ENCODE measurements at regions not wholly inside any gene's neighbourhood (a gene's known extent, or its start where the extent isn't known, plus 50 kb on each side); places are given as distances from the start of the nearest gene placed in this dataset.

DNA sequence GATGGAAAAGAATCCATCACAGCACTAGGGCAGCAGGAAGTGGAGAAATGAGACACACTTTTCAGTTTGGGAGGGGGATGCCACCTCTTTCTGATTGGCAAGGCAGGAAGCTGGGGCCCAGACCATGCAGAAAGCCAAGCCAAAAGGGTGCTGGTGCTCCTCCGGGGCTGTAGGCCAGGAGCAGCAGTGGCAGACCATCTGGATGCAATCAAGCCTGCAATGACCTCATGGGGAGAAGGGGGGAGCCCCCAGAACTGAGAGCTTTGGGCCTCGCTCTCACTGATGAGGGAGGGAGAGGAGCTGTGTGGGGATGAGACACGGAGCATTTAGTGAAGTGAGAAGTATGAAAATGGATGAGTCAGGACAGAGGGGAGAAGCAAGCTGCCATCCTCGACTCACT, 141.3 kb upstream of the NALF2 start:
- DNase-seq = no peak

DNA sequence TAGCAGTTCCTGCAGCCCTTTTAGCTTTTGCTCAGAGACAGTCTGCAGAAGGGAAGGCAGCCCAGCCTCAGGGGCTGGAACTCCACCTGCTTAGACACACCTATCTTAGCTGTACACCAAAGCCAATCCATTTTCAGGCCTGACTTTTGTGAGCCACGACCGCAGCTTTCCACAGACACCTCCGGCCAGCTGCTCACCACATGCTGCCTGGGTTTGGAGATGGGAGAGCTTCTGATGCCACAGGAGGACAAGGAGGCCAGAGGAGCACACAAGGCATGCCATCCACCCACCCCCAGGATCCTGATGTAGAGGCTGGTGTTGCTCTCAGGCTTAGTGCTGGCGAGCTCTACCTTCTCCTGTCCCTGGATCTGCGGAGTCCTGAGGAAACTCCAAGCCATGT, 141.8 kb upstream of the NALF2 start:
- no peak for DNase-seq

DNA sequence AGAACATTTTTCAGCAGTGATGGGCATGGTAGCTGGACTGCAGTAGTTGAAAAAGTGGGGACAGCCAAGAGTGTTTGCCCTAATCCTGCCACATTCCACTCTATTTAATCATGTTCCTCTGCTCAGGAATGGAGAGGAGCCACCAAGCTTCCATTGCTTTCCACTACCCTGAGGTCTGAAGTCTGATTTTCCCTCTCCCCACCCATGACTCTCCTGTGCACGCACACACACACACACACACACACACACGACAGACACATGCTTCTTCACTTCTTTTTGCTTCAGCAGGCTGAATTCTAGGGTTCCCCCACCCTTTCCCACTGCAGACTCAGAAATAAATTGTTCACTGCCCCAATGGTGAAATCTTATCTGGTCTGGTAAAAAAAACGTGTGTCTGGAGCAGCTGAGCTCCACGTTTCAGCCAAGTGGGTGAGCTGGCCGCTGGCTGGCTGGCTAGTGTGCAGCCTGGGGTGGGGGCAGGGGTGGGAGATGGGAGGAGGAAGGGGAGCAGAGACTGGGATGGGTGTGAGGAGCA, 142.7 kb upstream of the NALF2 start:
- DNase-seq = no peak

DNA sequence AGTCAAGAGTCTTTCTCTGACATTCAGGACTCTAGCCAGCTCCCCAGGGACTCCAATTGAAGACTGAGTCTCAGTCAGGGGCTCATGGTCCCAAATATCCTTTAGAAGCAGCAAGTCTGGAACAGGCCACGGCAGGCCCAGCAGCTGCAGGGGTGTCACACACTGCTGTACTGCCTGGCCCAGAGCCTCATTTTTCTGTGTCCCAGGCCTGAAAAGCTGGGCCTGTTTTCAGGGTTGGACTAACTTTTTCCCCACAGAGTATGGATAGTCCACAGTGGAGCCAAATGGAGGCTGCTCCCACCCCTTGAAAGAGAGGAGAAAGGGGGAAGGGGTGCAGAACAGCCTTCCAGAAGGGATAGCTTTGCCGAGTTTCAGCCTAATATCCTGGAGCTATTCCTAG, 146.8 kb upstream of the NALF2 start:
- no peak for DNase-seq

DNA sequence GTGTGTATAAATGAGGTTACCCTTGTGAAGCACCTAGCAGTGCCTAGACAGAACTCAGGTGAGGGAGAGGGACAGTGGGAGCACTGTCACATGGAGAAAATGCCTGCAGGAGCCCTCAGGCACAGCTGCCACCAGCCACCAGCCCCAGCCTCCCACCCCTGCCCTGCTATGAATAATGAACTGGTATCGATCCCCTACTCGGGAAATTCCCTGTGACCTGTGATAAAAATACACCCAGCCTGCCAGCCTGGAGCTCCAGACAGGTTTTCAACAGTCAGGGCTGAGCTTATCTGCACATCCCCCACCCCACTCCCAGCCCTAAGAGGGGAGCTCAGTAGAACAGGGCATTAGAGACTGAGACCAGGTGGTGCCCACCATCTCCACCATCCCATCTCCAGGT, 159.6 kb upstream of the PJA1 start:
- no peak for DNase-seq

DNA sequence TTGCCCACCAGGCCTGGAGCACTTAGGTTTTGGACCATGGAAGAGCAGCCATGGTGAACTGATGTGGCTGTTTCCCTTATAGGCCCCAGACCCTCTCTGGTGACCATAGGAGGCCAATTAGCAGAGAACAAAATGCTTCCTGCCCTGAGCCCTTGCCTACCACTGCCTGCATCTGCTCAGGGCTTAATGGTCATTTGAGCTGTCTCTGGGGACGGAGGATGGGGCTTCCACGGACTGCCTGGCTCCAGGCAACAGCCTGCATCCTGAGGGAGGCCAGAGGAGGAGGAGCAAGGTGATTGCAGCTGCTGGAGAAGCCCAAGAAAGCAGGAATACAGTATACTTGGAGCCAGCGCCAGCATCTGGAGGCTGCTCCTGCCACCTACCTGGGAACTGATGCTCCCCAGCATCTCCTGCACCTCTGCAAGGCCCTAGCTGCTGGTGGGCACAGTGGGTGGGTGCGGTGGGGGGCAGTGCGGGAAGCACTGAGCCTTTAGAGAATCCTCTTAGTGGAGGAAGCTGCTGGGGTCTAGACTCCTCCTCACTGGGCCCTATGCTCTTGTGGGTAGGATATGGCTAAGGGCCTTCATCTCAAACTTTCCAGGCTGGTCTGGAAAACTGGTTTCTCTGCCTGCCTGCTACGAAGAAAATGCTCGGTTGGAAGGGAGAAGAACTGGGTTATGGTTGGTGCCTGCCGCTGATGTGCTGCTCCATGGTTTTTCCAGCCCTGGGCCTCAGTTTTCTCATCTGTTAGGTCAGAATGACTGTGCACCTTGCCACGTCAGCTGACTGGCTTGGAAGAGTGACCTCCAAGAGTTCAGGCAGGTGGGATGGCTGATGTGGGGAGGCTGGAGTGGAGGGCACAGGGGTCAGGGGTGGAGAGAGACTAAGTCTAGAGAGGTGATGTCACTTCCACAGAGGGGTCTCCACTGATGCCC, 158.8 kb upstream of the PJA1 start:
- DNase-seq = no peak

DNA sequence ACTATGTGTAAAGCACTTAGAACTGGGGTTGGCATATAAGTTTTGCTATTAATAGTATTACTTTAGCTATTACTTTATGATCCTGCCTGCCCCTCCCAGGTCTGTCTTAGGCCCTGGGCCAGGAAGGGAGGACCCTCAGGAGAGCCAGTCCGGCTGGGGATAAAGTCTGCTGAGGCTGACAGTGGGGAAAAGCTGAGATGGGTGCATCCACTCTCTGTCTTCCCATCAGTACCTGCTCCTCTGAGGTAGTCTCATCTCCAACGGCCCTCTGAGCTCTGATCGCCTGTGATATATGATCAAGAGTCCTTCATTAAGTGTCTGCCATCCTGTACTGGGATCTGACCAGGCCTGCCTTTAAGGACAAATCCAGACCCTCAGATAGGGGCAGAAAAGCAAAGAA, 156.5 kb upstream of the PJA1 start:
- DNase-seq = no peak

DNA sequence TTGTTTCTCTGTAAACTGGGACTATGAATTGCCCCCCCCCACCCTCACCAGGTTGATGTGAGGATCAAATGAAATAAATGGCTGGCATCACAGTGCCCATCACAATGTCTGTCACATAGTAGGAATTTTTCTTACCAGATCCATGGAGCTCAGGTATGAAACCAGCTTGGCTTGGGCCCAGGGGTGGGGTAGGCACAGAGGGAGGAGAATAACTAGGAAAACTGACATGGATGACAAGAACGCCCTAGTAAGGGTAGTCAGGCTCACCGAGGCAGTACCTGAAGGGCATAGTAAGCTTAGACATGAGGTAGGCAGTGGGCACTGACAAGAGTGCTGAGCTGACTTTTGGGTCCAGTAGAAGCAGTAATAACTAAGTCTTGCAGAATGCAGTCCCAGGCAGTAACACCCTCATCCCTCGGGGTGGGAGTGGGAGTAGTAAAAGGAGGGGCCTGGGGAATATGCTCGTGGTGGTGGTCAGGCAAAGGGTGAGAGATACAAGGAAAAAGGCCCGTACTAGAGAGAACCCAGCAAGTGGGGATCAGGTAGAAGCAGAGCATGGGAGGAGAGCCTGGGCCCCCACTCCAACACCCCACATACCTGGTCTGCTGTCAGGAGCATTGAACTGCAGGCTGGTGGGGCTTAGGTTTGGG, 155.9 kb upstream of the PJA1 start:
- DNase-seq = no peak

DNA sequence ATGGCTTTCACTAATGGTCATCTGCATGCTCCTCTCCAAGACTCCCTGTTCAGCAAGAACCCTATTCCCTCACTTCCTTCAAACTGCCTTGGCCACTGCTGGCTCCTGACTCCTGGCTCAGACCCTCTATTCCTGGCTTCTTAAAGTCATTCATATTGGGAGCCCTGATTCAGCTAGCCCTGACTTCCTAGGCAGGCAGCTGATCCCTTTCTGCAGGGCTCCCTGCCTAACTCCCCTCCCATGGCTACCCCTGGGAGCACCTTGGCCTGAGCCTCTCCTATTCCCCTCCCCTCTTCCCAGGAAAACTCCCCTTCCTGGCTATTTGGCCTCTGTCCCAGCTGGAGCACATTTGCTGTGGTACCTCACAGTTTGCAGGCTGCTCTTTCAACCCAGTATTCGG, 154.9 kb upstream of the PJA1 start:
- no peak for DNase-seq

DNA sequence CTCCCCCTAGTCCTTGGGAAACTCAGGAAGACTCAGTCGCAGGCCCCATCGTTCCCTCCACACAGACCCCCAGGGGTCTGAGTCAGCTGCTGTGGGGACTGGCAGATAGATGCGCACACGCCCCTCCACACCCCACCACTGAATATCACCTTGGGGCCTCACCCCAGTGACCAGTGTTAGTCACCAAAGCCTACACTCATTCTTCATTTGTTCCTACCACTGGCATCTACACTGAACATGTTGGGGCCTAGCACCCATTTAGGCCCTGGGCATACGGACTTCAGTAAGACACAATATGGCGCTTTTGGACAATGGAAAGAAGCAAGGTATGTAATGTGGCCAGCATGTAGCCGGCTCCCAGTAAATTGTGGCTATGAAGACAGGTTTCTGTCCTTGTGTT, 154.1 kb upstream of the PJA1 start:
- DNase-seq = no peak

DNA sequence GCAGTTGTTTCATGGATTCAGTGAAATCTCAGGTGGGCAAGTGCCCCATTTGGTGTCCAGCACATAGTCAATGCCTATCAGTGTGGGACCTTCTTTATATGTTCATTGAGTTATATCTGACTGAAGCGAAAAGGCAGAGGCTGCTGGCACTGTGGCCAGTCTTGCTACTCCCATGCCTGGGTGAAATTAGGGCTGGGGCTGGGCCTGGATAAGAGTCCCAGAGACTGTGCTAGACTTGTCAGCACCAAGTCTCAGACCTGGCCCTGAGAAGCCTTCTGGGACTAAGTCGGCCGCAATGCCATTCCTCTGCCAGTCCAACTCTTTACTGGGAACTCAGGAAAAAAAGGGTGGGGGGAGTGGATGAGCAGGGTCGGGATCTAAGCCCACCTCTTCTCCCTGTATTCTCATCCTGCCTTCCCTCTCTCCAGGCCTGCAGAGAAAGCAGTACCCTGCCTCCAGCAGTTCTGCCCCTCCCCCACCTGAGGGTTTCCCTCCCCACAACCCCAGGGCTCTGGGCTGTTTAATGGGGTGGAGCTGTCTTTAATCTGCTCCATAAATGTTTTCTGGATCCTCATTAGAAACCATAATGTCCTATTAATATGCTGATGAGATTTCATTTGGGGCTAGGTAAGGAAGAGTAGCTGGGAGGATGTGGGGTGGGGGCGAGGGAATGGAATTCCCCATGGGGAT, 153.5 kb upstream of the PJA1 start:
- no peak for DNase-seq

DNA sequence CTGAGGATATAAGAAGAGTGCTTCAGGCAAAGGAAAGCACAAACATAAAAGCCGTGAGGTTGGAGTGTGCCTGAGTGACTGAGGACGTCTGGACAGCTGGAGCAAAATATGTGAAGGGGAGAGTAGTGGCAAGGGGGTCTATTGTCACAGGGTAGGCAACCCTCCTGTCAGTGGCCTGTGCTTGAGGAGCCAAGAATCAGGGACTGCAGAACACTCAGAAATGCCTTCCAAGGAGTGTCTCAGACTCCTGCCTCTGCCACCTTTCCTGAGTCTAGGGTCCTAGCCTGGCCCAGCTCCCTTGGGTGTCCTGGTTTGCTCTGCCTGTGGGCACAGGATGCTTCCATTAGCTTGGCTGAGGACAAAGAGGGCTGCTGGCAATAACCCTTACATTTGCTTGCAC, 152.5 kb upstream of the PJA1 start:
- no peak for DNase-seq

DNA sequence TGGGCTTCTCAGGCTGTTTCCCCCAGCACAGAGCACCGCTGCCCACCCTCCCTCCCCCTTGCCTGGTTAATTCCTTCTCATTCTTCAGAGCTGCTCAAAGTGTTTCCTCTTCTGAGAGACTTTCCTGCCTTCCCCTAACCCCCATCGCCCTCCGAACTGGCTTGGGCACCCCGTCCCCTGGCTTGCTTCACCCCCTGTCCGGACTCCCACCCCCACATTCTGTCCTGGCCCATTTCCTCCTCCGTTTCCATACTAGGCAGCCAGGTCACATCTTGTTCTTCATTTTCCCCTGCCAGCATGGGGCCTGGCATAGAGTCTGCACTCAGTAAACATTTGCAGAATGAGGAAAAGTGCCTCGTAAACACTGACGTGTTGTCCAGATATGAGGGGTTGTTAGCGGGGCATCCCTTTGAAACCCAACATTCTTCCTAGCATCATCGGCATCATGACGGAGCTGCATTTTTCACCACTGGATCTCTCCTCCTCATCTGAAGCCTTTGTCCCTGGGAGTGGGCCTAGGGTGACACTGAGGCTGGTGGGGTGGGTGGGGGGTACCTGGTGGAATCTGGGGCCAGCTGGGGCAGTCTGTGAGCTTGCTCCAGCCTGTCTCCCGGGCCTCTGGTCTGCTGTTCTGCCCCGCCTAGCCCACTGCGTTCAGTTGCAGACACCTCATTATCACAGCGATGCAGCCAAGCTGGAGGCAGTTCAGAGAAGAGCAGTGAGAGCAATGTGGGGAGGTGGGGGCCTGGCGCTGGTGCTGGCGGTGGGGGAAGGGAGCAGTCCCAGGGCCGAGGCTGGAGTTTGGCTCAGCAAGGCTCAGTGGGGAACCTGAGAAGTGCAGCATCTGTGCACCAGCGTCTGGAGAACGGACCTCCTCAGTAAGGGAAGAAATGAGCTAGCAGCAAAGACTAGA, 149.4 kb upstream of the PJA1 start:
- DNase-seq = no peak

DNA sequence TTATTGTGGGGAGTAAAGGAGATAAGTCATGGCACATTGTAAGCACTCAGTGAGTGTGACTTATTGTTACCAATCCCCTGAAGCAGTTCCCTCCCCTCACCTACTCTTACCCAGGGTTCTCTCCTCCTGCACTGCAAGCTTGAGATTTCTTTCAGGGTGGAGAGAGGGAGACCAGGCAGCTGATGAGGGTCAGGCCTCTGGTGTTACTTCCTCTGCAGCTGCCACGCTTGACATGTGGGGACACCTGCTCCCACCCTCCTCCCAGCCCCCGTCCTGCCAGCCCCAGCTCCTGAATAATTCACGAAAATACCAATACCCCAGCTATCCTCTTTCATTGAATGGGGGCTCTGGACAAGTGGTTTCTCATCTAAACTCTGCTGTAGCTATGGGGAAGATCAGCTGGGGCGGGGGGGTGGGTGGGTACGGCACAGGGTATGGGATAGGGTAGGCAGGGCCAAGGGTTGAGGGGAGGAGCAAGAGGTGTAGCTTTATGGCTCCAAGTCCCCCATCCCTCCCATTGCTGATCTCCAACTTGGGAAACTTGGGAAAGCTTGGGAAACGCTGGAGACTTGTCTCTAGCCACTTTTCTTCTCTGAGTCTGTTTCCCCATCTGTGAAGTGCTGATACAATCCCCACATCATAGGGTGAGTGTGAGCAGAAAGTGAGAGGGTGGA, 148.5 kb upstream of the PJA1 start:
- DNase-seq = no peak

DNA sequence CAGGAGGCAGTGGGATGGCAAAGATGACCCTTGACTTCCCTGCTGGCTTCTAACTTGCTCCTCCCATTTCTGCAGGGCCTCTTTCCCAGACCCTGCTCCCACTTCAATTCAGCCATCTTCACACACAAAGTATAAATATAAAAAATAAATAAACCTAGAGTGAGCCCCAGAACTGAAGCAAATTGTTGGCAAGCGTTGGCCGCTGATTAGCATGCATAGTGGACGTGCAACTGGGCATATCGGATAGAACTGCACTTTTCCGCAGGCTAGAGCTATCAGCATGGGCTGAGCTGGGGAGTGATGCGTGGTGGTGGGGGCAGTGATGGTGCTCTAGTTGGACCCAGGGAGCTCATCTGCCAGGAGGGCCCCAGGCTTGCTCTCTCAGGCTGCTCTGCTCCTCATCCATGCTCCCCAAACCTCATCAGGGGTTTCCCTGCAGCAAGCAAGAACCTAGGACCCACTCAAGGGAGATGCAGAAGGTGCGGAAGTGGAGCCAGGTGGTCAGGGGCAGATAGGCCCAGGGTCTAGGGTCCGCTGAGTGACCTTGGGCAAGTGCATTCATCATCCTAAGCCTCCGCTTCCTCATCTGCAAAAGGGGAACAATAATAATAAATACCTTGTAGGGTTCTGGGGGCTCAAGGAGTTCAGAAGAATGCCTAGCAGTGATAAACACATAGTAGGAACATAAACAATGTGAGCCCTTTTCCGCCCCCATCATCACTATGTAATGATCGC, 146.8 kb upstream of the PJA1 start:
- no peak for DNase-seq

DNA sequence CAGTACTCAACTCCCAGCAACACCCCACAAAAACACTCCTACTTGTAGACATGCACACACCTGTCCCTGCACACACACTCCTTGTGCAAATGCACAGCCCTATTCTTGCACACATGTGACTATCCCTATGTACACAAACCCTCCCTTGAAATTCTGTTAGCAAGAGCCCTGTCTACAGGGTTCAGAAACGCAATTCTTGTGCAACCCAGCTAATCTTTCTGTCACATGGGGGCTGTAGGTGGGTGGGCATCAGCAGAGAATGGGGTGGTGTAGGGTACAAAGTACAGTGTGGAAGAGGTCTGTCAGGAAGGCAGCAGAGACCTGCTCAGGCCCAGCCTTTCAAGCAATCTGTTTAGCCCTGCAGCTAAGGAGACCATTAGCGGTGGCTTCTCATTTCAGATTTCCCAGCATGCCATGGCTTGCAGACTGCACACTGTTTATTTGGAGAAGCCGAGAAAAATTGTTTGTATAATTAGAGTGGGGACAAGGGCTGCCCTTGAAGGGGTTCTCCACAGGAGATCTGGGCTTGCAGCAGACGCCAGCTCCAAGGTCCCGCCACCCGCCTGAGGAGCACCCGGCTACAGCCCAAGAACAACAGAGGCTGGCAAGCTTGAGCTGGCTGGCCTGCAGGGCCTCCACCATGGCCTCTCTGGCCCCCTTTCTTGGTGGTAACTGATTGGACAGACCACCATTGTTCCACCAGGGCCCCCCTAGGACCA, 144.0 kb upstream of the PJA1 start:
- no peak for DNase-seq

DNA sequence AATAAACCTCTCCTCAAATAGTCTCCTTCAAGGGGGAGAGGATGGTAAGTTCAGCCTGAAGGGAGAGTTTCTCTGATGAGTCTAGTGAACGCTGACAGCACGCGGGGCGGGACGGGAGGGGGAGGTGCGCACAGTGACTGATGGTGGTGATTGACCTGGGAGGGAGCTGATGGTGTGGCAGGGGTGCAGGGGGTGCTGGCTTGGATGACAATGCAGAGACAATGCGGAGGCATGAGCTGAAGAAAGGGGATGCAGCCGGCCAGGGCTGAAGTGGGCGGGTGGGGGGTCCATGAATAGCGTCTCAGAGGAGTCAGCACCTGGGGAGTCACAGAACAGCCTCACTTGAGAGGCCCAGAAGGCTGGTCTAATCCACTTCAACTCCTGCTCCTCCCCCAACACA, 142.5 kb upstream of the PJA1 start:
- no peak for DNase-seq

DNA sequence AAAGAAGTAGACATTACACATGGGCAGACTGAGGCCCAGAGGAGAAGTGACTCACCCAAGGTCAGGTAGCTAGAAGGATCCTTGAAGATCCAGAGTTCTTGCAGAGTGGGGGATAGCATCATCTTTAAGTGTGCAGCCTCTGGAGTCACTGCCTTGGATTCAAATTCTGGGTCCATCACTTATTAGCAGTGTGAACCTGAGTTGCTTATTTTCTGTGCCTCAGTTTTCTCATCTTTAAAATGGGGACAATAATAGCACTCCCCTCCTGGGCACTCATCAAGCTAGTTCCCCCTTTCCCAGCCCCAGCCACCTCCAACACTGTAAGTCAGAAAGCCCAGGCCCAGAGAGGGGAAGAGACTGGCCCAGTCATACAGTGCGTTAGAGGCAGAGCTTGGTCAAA, 141.8 kb upstream of the PJA1 start:
- no peak for DNase-seq

DNA sequence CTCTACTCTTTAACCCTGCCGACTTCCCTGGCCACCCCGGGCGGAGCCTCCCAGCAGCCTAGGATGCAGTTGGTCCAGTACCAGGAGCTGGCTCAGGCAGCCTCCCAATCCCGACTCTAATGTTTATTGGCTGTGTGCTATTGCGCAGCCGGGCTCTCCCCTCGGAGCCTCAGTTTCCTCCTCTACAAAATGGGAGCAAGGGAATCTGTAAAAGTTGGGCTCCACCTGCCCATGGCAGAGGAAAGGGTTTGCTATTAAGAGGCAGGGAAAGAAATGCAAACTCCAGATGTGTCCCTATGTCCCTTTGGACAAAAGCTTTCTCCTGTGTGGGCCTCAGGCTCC, 140.8 kb upstream of the PJA1 start:
- no peak for DNase-seq

DNA sequence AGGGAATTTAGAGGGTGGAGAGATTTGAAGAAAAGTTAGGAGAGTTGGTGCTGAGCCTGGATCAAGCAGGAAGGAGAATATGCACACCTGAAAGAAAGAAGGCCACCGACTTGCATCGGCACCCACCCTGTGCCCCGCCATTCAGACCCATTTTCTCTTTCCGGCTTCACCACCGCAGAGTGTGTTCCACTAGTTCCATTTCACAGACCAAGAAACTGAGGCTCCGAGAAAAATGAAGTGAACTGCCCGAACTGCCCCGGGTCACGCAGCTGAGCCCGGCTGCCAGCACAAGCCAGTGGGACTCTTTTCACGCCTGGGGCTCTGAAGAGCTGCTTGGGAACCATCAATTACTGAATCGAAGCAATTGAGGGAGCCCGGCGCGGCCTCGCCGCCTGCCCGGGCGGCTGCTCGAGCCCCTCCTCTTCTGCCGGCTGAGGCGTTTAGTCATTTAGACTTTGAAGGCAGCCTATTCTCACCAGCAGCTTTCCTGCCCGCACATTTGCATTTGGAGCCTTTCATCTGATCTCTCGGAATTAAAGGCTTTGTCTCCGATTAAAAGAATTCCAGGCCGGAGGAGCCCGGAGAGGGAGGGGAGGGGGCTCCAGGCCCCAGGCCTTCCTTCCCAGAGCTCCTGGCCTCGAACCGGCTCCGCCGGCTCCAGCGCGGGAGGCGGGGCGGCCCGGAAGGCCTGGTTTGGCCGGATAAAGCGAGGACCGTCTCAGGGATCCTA, 140.2 kb upstream of the PJA1 start:
- no peak for DNase-seq

All from stimulated activated CD4-positive, alpha-beta T cell treated with anti-CD3 and anti-CD28 coated beads, Interleukin-2, amount 100 ng/mL, for 24 hours (primary cell).